GM19240 (cell line): ENCODE measurements at regions not wholly inside any gene's neighbourhood (a gene's known extent, or its start where the extent isn't known, plus 50 kb on each side); places are given as distances from the start of the nearest gene placed in this dataset.
"Not testable (repeated sequence)": the region's sequence is repeated elsewhere in the genome, so short reads cannot be mapped to it uniquely, and the experiment has no call there.

ENCODE experiments used
- DNase-seq: peaks from one replicate; pipeline ENCODE4 v3.0.0; 2011; ENCODE audit warnings: low spot score; ENCODE audit not compliant: insufficient read length

DNA sequence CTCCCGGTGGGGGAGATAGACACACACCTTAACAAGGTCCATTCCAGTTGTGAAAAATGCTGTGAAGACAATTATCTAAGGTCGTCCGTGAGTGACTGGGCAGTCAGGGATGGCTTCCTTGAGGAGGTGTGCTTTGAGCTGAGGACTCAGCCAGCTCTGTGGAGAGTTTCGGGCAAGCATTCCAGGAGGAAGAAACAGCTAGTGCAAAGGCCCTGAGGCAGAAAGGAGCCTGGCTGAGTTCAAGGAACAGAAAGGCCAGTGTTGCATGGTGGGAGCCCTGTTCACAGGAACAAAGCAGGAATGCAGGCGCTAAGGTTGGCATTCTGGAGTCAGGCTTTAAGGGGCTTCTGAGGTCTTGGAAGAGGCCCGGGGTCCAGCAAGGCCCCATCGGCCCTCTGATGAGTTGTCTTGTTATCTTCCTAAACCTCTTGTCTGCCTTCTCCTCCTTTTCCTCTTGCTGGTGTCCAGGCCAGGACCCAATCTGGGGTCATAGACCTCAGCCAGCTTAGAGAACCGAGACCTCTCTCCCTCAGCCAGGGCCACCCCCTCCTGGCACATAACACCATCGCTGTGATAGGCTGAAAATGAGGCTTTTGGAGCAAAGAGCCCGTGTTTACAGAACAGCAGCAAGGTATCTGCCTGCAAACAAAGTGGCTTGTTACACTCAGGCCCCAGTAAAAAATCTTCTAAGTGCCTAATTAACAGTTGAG, 270.2 kb upstream of the MVB12B start:
- no peak for DNase-seq

DNA sequence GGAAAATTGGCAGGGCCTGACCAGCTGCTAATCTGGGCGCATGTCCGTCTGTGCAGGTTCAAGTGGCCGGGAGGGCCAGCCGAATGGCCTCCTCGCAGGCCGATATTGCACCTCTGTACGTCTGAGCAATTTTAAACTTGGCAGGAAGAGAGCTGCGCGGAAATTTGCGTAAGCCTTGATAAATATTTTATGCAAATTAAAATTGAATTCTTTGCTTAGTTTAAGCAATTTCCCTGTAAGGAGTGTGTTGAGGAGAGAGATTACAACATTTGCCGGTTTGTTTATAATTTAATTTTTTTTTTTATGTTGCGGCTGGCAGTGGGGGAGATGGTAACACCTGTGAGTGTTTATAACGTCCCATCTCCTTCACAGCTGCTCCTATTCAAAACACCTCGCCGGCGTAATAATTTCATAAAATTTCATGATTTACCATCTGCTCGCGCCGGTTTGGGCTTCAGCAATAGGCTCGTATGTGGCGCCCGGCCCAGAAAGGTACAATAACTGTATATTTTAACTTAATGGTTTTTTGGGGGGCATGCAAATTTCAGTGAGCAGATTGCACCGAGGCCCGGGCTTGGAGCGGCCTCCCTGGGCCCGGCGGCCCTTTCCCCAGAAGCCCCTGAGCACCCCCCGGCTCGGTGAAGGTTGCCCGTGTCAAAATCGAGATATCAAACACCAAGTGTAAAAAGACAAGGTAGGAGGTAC, 269.4 kb upstream of the MVB12B start:
- no peak for DNase-seq

DNA sequence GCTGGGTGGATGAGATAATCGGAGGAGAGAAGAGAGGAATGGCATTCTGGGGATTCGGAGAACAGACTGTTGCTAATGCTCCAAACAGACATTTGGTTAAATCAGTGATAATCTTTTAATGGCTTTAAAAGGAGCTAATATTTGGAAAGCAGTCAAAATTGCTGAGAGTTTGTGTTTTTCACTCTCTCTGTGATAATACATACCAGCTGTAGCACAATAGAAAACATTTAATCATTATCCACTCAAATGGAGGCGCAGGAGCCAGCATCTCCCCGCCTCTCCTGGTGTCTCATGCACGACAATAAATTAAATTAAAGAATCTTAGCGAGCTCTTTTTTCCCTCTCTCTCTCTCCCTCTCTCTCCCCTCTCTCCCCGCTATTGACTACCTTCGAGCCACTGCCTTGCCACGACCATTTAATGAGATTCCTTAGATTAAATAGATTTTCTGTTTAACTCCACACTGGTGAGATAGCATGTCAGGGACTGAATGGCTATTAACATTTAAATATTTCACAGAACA, 268.6 kb upstream of the MVB12B start:
- DNase-seq, result no peak

DNA sequence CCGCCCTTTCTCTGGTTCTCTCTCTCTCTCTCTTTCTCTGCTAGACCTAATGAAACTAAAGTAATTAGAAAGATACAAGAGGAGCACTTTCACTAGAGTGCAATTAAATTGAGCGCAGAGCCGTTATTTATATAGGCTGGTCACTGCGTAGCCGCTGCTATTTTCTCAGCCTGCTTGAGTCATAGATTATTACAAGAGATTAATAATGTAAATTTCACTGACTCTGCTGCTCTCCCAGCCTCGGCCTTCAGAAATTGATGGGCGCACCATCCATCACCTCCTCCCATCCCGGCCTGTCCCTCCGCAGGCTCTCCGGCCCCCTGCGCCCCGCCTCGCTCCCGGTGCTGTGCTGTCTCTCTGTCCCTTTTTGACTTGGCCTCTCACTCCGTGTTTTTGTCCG, 268.0 kb upstream of the MVB12B start:
- DNase-seq, result no peak

DNA sequence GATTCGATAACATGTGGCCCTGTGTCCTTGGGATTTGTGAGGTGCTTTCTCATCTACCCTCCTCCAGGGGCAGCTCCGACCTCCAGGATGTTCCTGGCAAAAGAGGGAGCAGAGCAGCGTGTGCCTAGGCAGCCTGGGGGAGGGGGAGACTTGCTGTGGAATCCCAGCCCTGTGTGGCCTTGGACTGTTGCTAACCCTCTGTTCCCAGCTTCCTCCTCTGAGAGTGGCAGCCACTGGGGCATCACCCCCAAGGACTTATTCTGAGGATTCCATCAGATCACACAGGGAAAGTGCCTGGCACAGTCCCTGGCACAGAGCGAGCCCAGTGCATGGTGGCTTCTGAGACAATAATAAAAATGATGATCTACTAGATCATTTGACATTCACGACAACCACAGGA, 265.1 kb upstream of the MVB12B start:
- no peak for DNase-seq

DNA sequence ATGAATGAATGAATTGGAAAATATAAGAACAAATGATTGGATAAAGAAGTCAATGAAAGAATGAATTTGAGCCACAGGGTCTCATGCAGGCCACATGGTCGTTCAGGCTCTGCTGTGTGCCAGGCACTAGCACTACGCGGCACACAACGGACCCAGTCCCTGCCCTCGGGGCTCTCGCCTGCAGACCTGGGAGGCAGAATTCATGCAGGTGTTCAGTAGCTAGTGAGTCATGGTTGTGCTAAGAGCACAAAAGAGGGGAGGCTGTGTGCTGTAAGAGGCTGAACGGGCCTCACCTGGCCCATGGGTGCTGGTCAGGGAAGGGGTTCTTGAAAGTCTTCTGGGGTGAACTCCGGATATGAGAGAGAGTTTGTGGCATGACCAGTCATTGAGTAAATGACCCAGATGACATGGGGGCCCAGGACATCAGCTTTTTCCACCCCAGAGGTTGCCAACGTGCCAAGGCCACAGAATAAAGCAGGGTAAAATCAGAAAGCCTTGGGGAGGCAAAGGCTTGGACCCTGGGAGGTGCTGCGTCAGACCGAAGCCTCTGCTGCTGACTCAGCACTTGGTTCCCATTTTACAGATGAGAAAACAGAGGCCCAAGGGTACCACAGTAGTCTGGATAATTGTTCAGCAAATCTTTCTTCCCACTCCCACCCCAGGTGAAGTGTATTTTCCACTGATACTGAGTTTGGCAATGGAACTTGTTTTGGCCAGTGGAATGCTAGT, 264.3 kb upstream of the MVB12B start:
- DNase-seq, result no peak

DNA sequence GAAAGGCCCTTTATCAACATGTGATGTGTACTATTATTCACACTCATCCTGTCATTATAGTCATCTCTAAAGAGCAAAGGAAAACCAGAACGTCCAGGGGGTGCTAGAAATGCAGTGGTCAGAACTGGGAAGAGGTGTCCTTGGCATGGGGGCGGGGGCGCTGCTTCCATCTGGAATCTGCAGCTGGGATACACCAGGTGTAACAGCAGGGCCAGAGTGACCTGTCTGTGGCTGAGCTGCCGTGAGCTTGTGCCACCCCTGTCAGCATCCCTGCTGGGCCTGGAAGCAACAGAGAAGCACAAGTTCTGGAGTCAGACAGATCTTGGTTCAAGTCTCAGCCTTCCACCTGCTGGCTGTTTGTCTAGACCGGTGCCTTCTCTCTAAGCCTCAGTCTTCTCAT, 263.3 kb upstream of the MVB12B start:
- no peak for DNase-seq

DNA sequence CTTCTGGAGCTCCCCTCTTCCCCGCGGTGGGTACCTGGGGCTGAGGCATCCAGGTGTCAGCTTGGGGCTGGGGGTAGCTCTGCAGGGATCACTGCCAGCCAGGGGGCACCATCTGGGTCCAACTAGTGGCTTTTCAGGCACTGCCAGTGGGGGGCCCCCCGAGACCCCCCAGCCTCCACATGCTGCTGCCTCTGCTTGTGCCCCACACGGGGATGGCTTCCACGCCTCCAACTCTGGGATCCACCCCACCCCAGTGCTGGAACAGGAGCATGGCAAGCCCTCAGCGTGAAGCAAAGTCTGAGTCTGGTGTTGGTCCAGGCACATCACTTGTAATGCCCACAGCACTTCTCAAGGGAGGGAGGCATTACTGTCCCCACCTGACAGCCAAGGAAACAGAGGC, 260.5 kb upstream of the MVB12B start:
- no peak for DNase-seq

DNA sequence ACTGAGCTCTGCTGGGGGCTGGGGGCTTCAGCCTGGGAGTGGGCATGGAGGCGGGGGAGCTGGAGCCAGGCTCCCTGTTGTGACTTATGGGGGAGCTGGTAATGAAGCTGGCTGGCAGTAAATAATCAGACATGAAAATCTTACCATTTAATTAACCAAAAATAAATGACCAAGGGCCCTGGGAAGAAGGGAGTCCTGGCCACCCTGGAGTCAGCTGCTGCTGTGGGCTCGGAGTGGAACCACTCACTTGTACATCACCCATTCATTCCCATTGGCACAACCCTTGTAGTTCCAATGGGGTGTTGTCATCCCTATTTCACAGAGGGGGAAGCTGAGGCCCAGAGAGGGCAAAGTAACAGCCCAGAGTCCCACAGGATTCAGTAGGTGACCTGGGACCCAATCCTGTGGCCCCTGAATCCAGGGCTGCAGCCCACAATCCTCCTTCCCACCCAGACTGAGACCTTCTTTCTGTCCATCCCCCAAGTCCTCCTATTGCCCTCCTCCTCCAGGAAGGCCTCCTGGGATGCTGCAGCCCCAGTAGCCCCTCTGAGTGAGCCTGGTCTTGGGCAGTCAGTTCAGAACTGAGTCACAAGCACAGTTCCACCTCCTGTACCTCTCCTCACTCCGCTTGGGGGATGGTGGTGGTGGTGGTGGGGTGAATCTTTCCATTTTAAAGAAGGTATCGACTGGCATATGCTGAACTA, 259.4 kb upstream of the MVB12B start:
- no peak for DNase-seq

DNA sequence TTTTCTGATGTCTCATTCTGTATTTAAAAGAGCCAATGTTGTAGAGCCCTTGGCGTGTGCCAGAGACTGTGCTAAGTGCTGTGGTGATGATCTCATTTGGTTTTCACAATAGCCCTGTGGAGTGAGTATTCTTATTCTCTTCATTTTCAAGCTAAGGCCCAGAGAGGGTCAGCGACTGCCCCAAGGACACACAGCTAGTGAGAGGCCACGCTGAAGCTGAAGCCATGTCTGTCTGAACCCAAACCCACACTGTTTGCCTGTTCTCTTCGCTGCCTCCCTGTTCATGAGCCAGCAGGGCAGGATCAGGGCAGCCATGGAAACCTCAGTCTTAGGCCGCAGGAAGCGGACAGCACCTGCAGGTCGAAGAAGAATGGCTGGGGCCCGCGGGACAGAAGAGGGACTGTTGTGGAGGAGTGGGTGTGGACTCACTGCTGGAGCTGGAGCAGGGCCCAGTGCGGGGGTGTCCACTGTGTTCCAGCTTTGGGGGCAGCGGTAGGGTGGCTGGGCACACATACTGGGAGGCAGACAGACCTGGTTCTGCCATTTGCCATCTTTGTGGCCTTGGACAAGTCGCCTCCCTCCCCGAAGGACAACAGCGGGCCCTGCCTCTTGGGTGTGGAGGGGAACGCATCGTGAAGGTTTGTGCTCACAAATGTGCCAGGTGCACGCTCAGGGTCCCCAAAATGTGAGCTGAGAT, 257.9 kb upstream of the MVB12B start:
- DNase-seq, result no peak

DNA sequence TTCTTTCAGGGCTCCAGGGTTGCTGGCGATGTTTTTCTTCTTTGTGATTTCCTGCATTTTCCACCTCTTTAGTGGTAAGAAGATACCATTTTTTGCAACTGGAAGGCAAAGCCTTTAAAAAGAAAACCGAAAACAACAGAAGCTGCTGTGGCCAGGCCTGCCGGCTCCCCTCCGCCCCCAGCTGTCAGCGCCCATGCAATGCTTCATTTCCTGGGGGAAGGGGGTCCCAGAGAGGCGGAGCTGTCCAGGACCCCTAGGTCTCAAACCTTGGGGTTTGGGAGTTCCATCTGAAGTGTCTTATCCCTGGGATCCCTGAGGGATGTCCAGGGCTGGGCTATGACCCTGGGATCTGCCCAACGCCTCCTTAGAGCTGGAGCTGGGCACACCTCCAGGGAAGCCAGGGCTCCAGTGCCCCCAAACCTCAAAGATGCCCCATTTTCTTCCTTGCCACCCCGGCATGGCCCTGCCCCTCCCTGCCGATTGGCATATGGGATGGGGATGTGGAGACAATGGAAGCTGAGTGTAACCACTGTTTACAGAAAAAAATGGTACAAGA, 257.2 kb upstream of the MVB12B start:
- no peak for DNase-seq

DNA sequence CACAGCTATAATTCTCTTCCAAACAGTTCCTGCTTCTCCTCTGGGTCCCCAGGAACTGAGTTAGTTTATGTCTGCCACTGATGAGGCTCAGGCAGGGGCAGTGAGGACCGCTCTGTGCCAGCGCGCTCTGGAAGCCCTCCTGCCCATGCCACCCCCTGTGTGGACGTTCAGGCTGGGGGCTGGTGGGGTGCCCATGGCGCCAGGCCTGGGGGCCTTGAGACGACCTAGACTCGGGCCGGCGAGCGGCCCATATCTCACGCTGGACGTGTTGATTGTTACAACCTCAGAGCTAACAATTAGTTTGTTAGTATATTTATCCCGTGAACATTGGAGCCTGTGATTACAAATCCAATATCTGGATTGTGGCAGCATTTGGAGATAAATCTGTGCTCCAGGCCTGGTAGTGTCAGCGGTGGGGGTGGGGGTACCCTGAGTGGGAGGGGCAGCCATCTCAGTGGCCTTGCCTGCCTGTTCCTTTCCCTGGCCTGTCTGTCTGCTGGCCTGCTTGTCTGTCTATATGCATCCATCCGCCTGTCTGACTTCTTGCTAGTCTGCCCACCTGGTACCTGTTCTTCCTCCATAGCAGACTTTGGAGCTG, 256.5 kb upstream of the MVB12B start:
- no peak for DNase-seq

DNA sequence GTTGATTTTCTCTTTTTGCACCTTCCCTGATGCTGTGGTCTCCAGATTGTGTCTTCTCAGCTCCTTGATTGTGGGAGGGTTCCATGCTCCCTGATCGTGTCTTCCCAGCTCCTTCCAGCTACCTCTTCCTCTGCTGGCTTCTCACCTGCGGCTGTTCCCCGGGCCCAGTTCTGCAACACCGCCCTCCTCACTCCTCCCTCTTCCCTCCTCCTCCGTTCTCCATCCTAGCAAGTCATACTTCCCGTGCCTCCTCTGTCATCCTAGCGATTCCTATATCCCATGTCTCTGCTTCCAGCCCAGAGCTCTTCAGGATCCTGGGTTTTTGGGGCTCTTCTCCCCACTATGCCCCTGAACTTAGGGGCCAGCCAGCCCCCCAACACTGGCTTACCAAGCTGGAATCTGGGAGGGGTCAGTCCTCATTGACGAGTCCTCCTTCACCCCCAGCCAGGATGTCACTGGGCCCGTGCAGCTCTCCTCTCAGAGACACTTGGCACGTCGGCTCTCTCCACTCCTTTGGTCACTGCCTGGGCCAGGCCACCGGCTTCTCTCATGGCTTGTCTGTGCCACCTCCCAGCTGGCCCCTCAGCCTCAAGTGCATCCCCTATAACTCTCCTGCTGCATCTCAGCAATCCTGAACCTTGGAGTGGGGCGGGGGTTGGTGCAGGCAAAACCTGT, 255.4 kb upstream of the MVB12B start:
- no peak for DNase-seq

DNA sequence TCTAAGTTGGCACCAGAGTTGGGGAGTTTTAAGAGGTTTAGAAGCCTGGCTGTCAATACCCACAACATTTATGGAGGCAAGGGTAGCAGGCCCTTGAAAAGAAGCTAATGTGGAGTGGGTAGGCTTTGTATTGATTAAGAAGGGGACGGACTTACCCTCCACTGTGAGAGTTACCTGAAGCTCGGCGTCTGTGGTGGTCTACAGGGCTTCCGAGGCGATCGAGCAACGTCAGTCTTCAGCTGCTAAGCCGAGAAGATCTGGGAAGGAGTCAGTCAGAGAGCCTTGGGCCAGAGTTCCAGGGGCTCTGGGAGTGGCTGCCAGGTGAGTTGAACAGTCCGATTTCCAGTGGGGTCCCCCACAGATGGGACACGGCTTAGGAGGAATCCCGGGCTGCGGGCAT, 249.0 kb upstream of the MVB12B start:
- not testable (repeated sequence) for DNase-seq

DNA sequence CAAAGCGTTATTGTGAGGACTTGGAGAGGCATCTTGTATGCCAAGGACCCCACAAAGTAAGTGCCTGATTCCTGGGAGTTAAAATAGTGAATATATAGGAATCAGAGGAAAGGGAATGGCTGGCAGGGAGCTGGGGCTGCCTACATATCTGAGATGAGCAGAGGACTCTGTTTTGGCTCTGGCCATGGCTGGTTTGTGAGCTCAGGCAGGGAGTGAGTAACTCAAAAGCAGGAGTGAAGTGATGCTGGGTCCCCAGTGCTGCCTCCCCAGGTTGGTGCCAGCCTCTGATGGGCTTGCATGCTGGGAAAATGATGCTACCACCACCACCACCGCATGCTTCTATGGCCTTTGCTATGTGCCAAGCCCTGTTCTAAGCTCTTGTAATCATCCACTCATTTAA, 246.0 kb upstream of the MVB12B start:
- DNase-seq, result no peak

DNA sequence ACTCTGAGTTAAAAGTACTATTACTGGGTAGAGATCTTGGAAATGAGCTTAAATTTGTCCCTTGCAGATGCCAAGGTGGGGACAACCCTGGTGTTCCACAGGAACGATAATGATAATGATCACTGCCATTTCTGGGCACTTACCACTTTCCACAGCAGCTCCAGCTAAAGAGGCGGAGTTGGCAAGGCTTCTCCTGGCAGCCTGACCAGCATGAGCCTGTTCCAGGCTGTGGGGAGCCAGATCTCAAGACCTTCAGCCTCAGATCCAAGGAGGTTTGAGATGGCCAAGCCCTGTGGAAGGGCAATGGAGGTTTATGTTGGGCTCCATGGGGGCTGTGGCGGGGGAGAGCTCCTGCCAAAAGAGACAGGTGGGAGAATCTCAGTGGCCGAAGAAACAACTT, 244.9 kb upstream of the MVB12B start:
- no peak for DNase-seq

DNA sequence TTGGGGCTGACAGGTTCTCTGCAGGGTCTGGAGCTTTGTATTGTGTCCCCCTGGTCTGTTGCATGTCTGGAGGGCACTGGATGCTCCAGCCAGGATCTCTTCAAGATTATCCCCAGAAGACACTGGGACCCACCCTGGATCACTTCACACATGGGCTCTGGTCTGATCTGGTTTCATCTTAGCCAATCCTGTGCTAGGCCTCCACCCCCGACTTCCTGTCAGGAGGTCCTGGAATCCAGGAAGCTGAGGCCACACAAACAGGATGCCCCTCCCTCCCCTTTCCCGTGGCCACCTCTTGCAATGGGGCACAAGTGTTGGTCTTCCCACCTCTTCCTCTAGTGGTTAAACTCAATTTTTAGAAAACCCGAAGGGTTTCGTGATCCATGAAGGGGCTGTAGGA, 242.6 kb upstream of the MVB12B start:
- DNase-seq, result no peak

DNA sequence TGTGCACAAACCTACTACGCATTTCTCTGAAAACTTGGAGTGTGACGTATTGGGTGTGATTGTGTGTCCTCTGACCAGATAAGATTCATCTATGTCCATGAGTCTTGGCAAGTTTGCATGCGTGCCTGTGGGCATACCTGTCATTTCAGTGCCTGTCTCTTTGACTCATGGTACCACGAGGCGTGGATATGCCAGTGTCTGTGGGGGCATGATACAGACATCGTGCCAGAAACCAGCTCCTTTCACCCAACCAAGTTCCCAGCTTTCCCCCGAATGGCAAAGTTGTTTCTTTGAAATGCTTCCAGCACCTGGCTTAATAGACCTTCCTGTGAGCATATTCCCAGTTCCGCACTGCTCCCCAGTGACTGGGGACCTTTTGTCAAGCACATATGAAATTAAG, 241.9 kb upstream of the MVB12B start:
- no peak for DNase-seq

DNA sequence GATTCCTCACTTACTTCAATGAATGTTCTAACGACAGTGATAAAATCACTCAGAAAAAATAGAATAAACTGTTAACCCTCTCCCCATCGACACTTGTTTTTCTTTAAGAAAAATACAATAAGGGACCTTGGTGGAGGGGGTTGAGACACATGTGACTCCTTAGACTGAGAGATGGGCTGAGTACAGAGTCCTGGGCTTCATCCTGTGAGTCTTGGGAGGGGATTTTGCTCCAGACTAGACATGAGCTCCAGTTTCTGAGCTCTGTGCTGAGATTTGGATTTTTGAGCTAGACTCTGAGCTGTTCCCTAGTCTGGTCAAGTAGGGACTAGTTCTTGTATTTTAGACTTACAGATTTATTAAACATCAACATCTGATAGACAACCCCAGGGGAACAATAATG, 241.5 kb upstream of the MVB12B start:
- DNase-seq, result no peak

DNA sequence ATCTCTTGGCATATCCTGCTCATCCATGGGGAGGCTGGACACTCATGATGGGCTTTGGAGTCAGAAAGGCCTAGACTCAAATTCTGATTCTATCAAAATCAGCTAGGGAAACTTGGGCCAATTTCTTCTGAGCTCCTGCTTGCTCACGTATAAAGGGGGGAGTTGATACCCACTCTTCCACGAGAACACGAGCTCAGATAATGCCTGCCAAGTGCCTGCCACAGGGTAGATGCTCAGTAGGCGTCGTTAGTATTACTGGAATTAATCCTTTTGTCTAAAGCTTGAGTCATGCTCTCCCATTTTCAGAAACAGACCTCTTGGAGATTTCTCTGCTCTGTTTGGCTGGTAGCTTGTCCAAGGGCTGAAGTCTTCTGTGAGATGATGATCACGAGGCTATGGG, 238.3 kb upstream of the MVB12B start:
- no peak for DNase-seq
